ENCODE measurements at regions not wholly inside any gene's neighbourhood (a gene's known extent, or its start where the extent isn't known, plus 50 kb on each side); places are given as distances from the start of the nearest gene placed in this dataset.
"Not testable (repeated sequence)": the region's sequence is repeated elsewhere in the genome, so short reads cannot be mapped to it uniquely, and the experiment has no call there.

GRCh38 chr13:40370661-40371060 lies 295.8 kb downstream of the FOXO1 start:
- Histone ChIP-seq H3K36me3 (no peaks in the 10 kb centered on the region), H3K4me3 (no peak overlapping the region), H3K9me3 (no peaks in the 10 kb centered on the region), H3K27ac (no peak overlapping the region), H3K27me3 (replicated peaks in 1 of 7) (no peaks in the 10 kb centered on the region), H3K4me1 (peaks cover 0 to 15% (median 4%) of the 10 kb centered on the region in 6 donors)
- no peak for TF ChIP-seq POLR2AphosphoS5 (IDR thresholded peaks at IDR 0.05)
- TF ChIP-seq POLR2A (IDR thresholded peaks at IDR 0.05), result no peak
- TF ChIP-seq CTCF (IDR thresholded peaks at IDR 0.05 in 8 of 11, conservative IDR thresholded peaks at IDR 0.05 in 3 of 11), result no peak
- no peak for DNase-seq
- intact Hi-C loops (cut with DNase I; ENCODE audit: low total_unique reads), result no loop called here
- WGBS, 5 donors, result 88 to 94% (median 92%) methylated on average over 4 of the region's 4 CpGs

GRCh38 chr13:40371531-40372125 lies 294.8 kb downstream of the FOXO1 start:
- H3K9me3 ChIP-seq, result no peaks in the 10 kb centered on the region
- H3K4me1 ChIP-seq, result peaks cover 2 to 25% (median 8%) of the 10 kb centered on the region in 6 donors
- TF ChIP-seq CTCF (IDR thresholded peaks at IDR 0.05 in 8 of 11, conservative IDR thresholded peaks at IDR 0.05 in 3 of 11) (no peak), POLR2AphosphoS5 (IDR thresholded peaks at IDR 0.05) (no peak), POLR2A (IDR thresholded peaks at IDR 0.05) (no peak)
- intact Hi-C loops (cut with DNase I; ENCODE audit: low total_unique reads), result no loop called here
- H3K27me3 ChIP-seq (replicated peaks in 1 of 7), result no peaks in the 10 kb centered on the region
- no peaks in the 10 kb centered on the region for H3K36me3 ChIP-seq
- DNase-seq, result no peak
- H3K4me3 ChIP-seq, result no peak overlapping the region
- H3K27ac ChIP-seq, result no peak overlapping the region
- WGBS, 5 donors, result 88 to 92% (median 89%) methylated on average over 7 of the region's 7 CpGs

- WGBS, 5 donors, result 56 to 75% (median 67%) methylated on average over 6 of the region's 6 CpGs
Observed at GRCh38 chr13:40373608-40374007, 292.8 kb downstream of the FOXO1 start.

GRCh38 chr13:40375489-40376171 lies 290.8 kb downstream of the FOXO1 start:
- no peaks in the 10 kb centered on the region for H3K36me3 ChIP-seq
- no peak overlapping the region for H3K27ac ChIP-seq
- WGBS, 5 donors, result 69 to 87% (median 84%) methylated on average over 7 of the region's 7 CpGs
- no peak for DNase-seq
- intact Hi-C loops (cut with DNase I; ENCODE audit: low total_unique reads), result no loop called here
- peaks cover 5 to 47% (median 21%) of the 10 kb centered on the region in 6 donors for H3K4me1 ChIP-seq
- H3K27me3 ChIP-seq (replicated peaks in 1 of 7), result no peaks in the 10 kb centered on the region
- H3K9me3 ChIP-seq, result peaks cover 0 to 4% (median 0%) of the 10 kb centered on the region in 8 donors
- TF ChIP-seq POLR2A (IDR thresholded peaks at IDR 0.05), result no peak
- TF ChIP-seq CTCF (IDR thresholded peaks at IDR 0.05 in 8 of 11, conservative IDR thresholded peaks at IDR 0.05 in 3 of 11), result no peak
- TF ChIP-seq POLR2AphosphoS5 (IDR thresholded peaks at IDR 0.05), result no peak
- H3K4me3 ChIP-seq, result no peak overlapping the region

More at GRCh38 chr13:40373608-40374007, 292.8 kb downstream of the FOXO1 start:
- H3K4me3 ChIP-seq; H3K36me3 ChIP-seq; H3K9me3 ChIP-seq; DNase-seq; intact Hi-C loops (cut with DNase I; ENCODE audit: low total_unique reads); H3K27ac ChIP-seq; H3K27me3 ChIP-seq (replicated peaks in 1 of 7): not testable (repeated sequence)
- peaks cover 5 to 35% (median 15%) of the 10 kb centered on the region in 6 donors for H3K4me1 ChIP-seq
